Endothelial cell of umbilical vein (primary cell): ENCODE measurements at regions not wholly inside any gene's neighbourhood (a gene's known extent, or its start where the extent isn't known, plus 50 kb on each side); places are given as distances from the start of the nearest gene placed in this dataset.

Experiments
- BruUV-seq: library from RNA; stranded (reverse); fragments of 400-500 nt; replicated peaks from 2 replicates; lab custom pipeline; 2021; lab: Mats Ljungman, UMichigan
- CTCF ChIA-PET: fragments of 300-600, 350-600 bp; sonication (Branson Sonifier 250); formaldehyde crosslinking; loops from one replicate; lab custom pipeline; 2021; ENCODE audit warnings: antibody characterized with exemption, inconsistent platforms; lab: Charles Lee
- POLR2A ChIA-PET: fragments of 300-600, 350-600 bp; sonication (Branson Sonifier 250); formaldehyde crosslinking; loops from one replicate; lab custom pipeline; 2021; ENCODE audit warnings: antibody characterized with exemption, inconsistent platforms; lab: Charles Lee
- DNase-seq: peaks from one replicate; pipeline ENCODE4 v3.0.0-alpha.2; 2011; ENCODE audit warnings: low read depth, low spot score
- FAIRE-seq: peaks from 2 replicates; lab custom pipeline; 2011; peaks lifted over from hg19 to GRCh38; lab: Jason Lieb, UNC
- H2AFZ ChIP-seq: 2 replicates; pipeline ENCODE4 v1.6.0; 2012; ENCODE audit warnings: low read depth, low read length, control low read depth, inconsistent platforms
- H3K27ac ChIP-seq: 2 replicates; pipeline ENCODE4 v1.5.1; 2011; ENCODE audit warnings: low read depth, mild to moderate bottlenecking, control low read depth, low read length, moderate library complexity; ENCODE audit not compliant: insufficient read depth
- H3K27me3 ChIP-seq, 2 experiments: 2 replicates each; pipeline versions ENCODE4 v1.6.0 to v1.6.1; 2011; ENCODE audit warnings: low read length in 2 of 2, mixed read lengths in 1 of 2; ENCODE audit not compliant: control insufficient read depth in 2 of 2, insufficient read depth in 2 of 2
- H3K36me3 ChIP-seq, 2 experiments: 2 replicates in 1 of 2; 3 replicates in 1 of 2; pipeline ENCODE4 v1.5.1; 2011; ENCODE audit warnings: low read length in 2 of 2, mild to moderate bottlenecking in 1 of 2, moderate library complexity in 1 of 2; ENCODE audit not compliant: control insufficient read depth in 2 of 2, insufficient read depth in 2 of 2; ENCODE audit errors: extremely low read depth in 1 of 2
- H3K4me1 ChIP-seq: 3 replicates; pipeline ENCODE4 v1.5.1; 2011; ENCODE audit warnings: mild to moderate bottlenecking, low read length; ENCODE audit not compliant: control insufficient read depth, insufficient read depth; ENCODE audit errors: extremely low read depth
- H3K4me2 ChIP-seq: 2 replicates; pipeline ENCODE4 v1.6.1; 2011; ENCODE audit warnings: low read length, control low read depth, mixed read lengths; ENCODE audit not compliant: insufficient read depth
- H3K4me3 ChIP-seq, 3 experiments: fragments of 200-600 bp in 1 of 3; sonication (generic), shearing (Covaris generic) in 1 of 3; replicated peaks in 1 of 3; 2 replicates each; pipeline ENCODE4 v1.5.1; 2011 to 2016; ENCODE audit warnings: control low read depth in 3 of 3, low read length in 3 of 3, mild to moderate bottlenecking in 2 of 3, inconsistent platforms in 1 of 3, low read depth in 1 of 3, moderate library complexity in 1 of 3; ENCODE audit not compliant: insufficient read depth in 1 of 3
- H3K79me2 ChIP-seq: 2 replicates; pipeline ENCODE4 v1.6.0; 2012; ENCODE audit warnings: low read length, inconsistent platforms; ENCODE audit not compliant: control insufficient read depth, insufficient read depth
- H3K9ac ChIP-seq: replicated peaks from 2 replicates; pipeline ENCODE3; 2011; ENCODE audit warnings: low read length, control low read depth; ENCODE audit not compliant: insufficient read depth; ENCODE audit errors: extremely low read depth
- H3K9me1 ChIP-seq: replicated peaks from 3 replicates; pipeline ENCODE4 v1.6.0; 2011; ENCODE audit warnings: mild to moderate bottlenecking, low read length; ENCODE audit not compliant: control insufficient read depth, insufficient read depth; ENCODE audit errors: extremely low read depth
- H3K9me3 ChIP-seq: replicated peaks from 2 replicates; pipeline ENCODE4 v1.5.1; 2012; ENCODE audit warnings: low read length, inconsistent platforms; ENCODE audit not compliant: control insufficient read depth, insufficient read depth
- H4K20me1 ChIP-seq: replicated peaks from 2 replicates; pipeline ENCODE3; 2011; ENCODE audit warnings: mild to moderate bottlenecking, low read length; ENCODE audit not compliant: control insufficient read depth, insufficient read depth; ENCODE audit errors: extremely low read depth
- CTCF ChIP-seq, 2 donors: IDR thresholded peaks; 1 replicate in 1 of 2; 2 replicates in 1 of 2; pipeline ENCODE4 v1.5.1; 2011; ENCODE audit warnings: low read length in 2 of 2, mild to moderate bottlenecking in 2 of 2, moderate library complexity in 2 of 2, control low read depth in 1 of 2, inconsistent platforms in 1 of 2, low read depth in 1 of 2; ENCODE audit not compliant: insufficient read depth in 1 of 2; ENCODE audit errors: extremely low read depth in 1 of 2
- EZH2 ChIP-seq: IDR thresholded peaks from 2 replicates; pipeline ENCODE4 v1.6.1; 2012; ENCODE audit warnings: borderline replicate concordance, low read depth, mild to moderate bottlenecking, moderate library complexity, low read length, inconsistent platforms; ENCODE audit not compliant: severe bottlenecking
- FOS ChIP-seq: IDR thresholded peaks from 2 replicates; pipeline ENCODE4 v1.6.1; 2011; ENCODE audit warnings: mild to moderate bottlenecking, low read length, moderate library complexity, borderline replicate concordance; ENCODE audit not compliant: insufficient read depth
- GATA2 ChIP-seq: IDR thresholded peaks from 2 replicates; pipeline ENCODE4 v1.7.0; 2011; ENCODE audit warnings: low read depth, mild to moderate bottlenecking, moderate library complexity, mixed read lengths, low read length; ENCODE audit not compliant: insufficient read length, insufficient read depth
- JUN ChIP-seq: IDR thresholded peaks from 2 replicates; pipeline ENCODE4 v1.6.1; 2011; ENCODE audit warnings: borderline replicate concordance, low read depth; ENCODE audit not compliant: insufficient read length, insufficient read depth
- MYC ChIP-seq: IDR thresholded peaks from one replicate; pipeline ENCODE4 v1.6.1; 2011; ENCODE audit warnings: mild to moderate bottlenecking, low read depth, low read length
- POLR2A ChIP-seq: IDR thresholded peaks from 2 replicates; pipeline ENCODE4 v1.6.1; 2012; ENCODE audit warnings: low read depth, mild to moderate bottlenecking, control low read depth, low read length
- POLR2AphosphoS5 ChIP-seq: IDR thresholded peaks from 2 replicates; pipeline ENCODE4 v1.6.1; 2012; ENCODE audit warnings: low read depth, mild to moderate bottlenecking, control low read depth, low read length, moderate library complexity; ENCODE audit not compliant: insufficient read depth
- dilution Hi-C: fragments of 300-500 bp; cut with MboI; formaldehyde crosslinking; loops from one replicate; pipeline ENCODE4 v1.15.0; 2019; ENCODE audit warnings: low sequenced_read_pairs; ENCODE audit not compliant: extremely low pct_ligation_motif_present
- intact Hi-C: fragments of 100-400 bp; cut with micrococcal nuclease; formaldehyde crosslinking; loops from one replicate; pipeline ENCODE4 v1.10.0; 2022
- TF ChIP-seq, protein P1 (sequence below): IDR thresholded peaks from 2 replicates; pipeline ENCODE4 v1.6.1; 2011; ENCODE audit not compliant: insufficient read depth, insufficient read length

- intact Hi-C loops (no loop called here), dilution Hi-C loops (no loop called here)
- ChIA-PET CTCF (interaction anchor here (1.2 kb wide), 1 partner anchor 10 kb away, joined by 4 read pairs; no protein-coding TSS in a partner anchor), POLR2A (no interaction called here)
- no peak overlapping the region for H3K4me2 ChIP-seq
- DNase-seq (no peak), FAIRE-seq (no peak)
- BruUV-seq, result no TSS peak
- H3K4me3 ChIP-seq, result no peak overlapping the region
- no peaks in the 10 kb centered on the region for H3K4me1 ChIP-seq
- H3K27ac ChIP-seq, result no peak overlapping the region
- H3K9ac ChIP-seq, result no peak overlapping the region
- peaks cover 3 to 5% of the 10 kb centered on the region in 2 experiments for H3K27me3 ChIP-seq
- no peaks in the 10 kb centered on the region for H3K9me3 ChIP-seq
- H3K79me2 ChIP-seq, result no peaks in the 10 kb centered on the region
- no peaks in the 10 kb centered on the region for H4K20me1 ChIP-seq
- H3K9me1 ChIP-seq, result no peaks in the 10 kb centered on the region
- no peak overlapping the region for H2AFZ ChIP-seq
- no peak for TF ChIP-seq FOS
- TF ChIP-seq POLR2AphosphoS5, result no peak
- TF ChIP-seq MYC, result no peak
- no peak for TF ChIP-seq CTCF (IDR thresholded peaks at IDR 0.05; ENCODE audit: extremely low read depth in 1 of 2, insufficient read depth in 1 of 2, low read depth in 1 of 2, low read length in 2 of 2)
- no peak for TF ChIP-seq JUN
- TF ChIP-seq, protein P1, sequence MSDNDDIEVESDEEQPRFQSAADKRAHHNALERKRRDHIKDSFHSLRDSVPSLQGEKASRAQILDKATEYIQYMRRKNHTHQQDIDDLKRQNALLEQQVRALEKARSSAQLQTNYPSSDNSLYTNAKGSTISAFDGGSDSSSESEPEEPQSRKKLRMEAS, result no peak
- TF ChIP-seq GATA2, result no peak
- no peak for TF ChIP-seq EZH2
- TF ChIP-seq POLR2A, result no peak
- H3K36me3 ChIP-seq, result no peaks in the 10 kb centered on the region
Measured at GRCh38 chr22:27635435-27635834, 166.1 kb downstream of the MN1 start.
